OCI-LY3 (cell line): ENCODE measurements at regions not wholly inside any gene's neighbourhood (a gene's known extent, or its start where the extent isn't known, plus 50 kb on each side); places are given as distances from the start of the nearest gene placed in this dataset.

Experiments used
- H2AFZ ChIP-seq: fragments of 200-600, 300-600 bp; shearing (Covaris generic); 2 replicates; pipeline ENCODE4 v1.6.0; 2014; ENCODE audit warnings: antibody characterized with exemption, low read depth, low read length
- H3K27ac ChIP-seq: fragments of 200-600, 300-600 bp; sonication (generic); 2 replicates; pipeline ENCODE4 v1.5.1; 2014; ENCODE audit warnings: mild to moderate bottlenecking, low read length, moderate library complexity, mixed read lengths
- H3K27me3 ChIP-seq: fragments of 200-600, 300-600 bp; sonication (generic); 2 replicates; pipeline ENCODE4 v1.6.1; 2014; ENCODE audit warnings: low read depth, low read length, mixed read lengths
- H3K36me3 ChIP-seq: fragments of 200-600, 300-600 bp; sonication (generic); replicated peaks from 2 replicates; pipeline ENCODE3; 2014; ENCODE audit warnings: low read depth, low read length, mixed read lengths
- H3K4me1 ChIP-seq: fragments of 300-600, 200-600 bp; sonication (generic); 2 replicates; pipeline ENCODE4 v1.6.1; 2014; ENCODE audit warnings: low read length, mixed read lengths
- H3K4me2 ChIP-seq: fragments of 200-600, 300-600 bp; sonication (generic); 2 replicates; pipeline ENCODE4 v1.6.1; 2014; ENCODE audit warnings: low read length, mixed read lengths
- H3K4me3 ChIP-seq: fragments of 300-600, 200-600 bp; sonication (generic); 2 replicates; pipeline ENCODE4 v1.5.1; 2014; ENCODE audit warnings: antibody characterized with exemption, mild to moderate bottlenecking, low read length, moderate library complexity
- H3K79me2 ChIP-seq: fragments of 300-600, 200-600 bp; shearing (Covaris generic); 2 replicates; pipeline ENCODE4 v1.6.1; 2014; ENCODE audit warnings: mild to moderate bottlenecking, low read length, mixed read lengths
- H3K9ac ChIP-seq: fragments of 300-600, 200-600 bp; shearing (Covaris generic); 2 replicates; pipeline ENCODE4 v1.6.0; 2014; ENCODE audit warnings: mild to moderate bottlenecking, low read length, moderate library complexity
- H3K9me3 ChIP-seq: fragments of 200-600, 300-600 bp; shearing (Covaris generic); 2 replicates; pipeline ENCODE4 v1.6.1; 2014; ENCODE audit warnings: low read length, mixed read lengths; ENCODE audit not compliant: insufficient read depth
- H4K20me1 ChIP-seq: fragments of 200-600, 300-600 bp; sonication (generic); 2 replicates; pipeline ENCODE4 v1.6.1; 2016; ENCODE audit warnings: low read length, mixed read lengths; ENCODE audit not compliant: insufficient read depth
- CTCF ChIP-seq: fragments of 200-600, 300-600 bp; sonication (generic); IDR thresholded peaks from 2 replicates; pipeline ENCODE4 v1.5.1; 2014; ENCODE audit warnings: antibody characterized with exemption, low read length, low read depth
- EZH2phosphoT487 ChIP-seq: fragments of 200-600 bp; shearing (Covaris generic); IDR thresholded peaks from 2 replicates; pipeline ENCODE4 v1.6.1; 2018; ENCODE audit warnings: antibody characterized with exemption, mixed run types, low read depth

- no peak for TF ChIP-seq CTCF
- TF ChIP-seq EZH2phosphoT487: no peak
- H3K79me2 ChIP-seq: no peaks in the 10 kb centered on the region
- H3K4me1 ChIP-seq: peaks cover 6% of the 10 kb centered on the region; the same call in 1 of the 2 replicates
- H2AFZ ChIP-seq: no peak overlapping the region
- no peaks in the 10 kb centered on the region for H4K20me1 ChIP-seq
- H3K9me3 ChIP-seq: no peaks in the 10 kb centered on the region
- H3K9ac ChIP-seq: no peak overlapping the region
- no peak overlapping the region for H3K4me3 ChIP-seq
- no peak overlapping the region for H3K27ac ChIP-seq
- H3K27me3 ChIP-seq: no peaks in the 10 kb centered on the region
- no peaks in the 10 kb centered on the region for H3K36me3 ChIP-seq
- H3K4me2 ChIP-seq: no peak overlapping the region
Measured at GRCh38 chr1:82542766-82543165, 742.0 kb downstream of the ADGRL2 start.

GRCh38 chr1:82542141-82542540 is 741.4 kb downstream of the ADGRL2 start:
- Histone ChIP-seq H3K79me2 (no peaks in the 10 kb centered on the region), H3K27me3 (no peaks in the 10 kb centered on the region), H4K20me1 (no peaks in the 10 kb centered on the region), H3K36me3 (no peaks in the 10 kb centered on the region), H3K4me1 (peaks cover 6% of the 10 kb centered on the region; the same call in 1 of the 2 replicates), H3K27ac (no peak overlapping the region), H3K4me2 (no peak overlapping the region), H3K9ac (no peak overlapping the region), H2AFZ (no peak overlapping the region), H3K4me3 (no peak overlapping the region), H3K9me3 (no peaks in the 10 kb centered on the region)
- TF ChIP-seq CTCF (no peak), EZH2phosphoT487 (no peak)

DNA sequence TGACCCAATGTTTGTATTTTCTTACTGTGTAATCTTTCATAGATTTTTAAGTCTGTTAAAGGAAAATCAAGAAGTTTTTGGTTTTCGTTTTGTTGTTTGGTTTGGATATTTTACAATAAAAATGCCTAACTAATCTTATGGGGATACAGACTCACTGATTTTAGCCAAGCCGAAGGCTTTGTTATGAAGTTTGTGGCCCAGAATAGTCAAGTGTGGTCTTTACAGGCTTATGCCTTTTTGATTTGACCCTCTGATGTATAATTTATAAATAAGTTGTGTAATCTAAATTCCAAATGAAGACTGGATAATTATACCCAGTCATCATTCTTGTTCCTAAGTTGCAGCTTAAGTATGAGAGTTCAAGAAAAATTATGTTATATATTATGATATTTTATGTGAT is 739.3 kb downstream of the ADGRL2 start:
- no peaks in the 10 kb centered on the region for H4K20me1 ChIP-seq
- H2AFZ ChIP-seq: no peak overlapping the region
- TF ChIP-seq CTCF (no peak), EZH2phosphoT487 (no peak)
- no peaks in the 10 kb centered on the region for H3K36me3 ChIP-seq
- H3K27ac ChIP-seq: no peak overlapping the region
- H3K27me3 ChIP-seq: no peaks in the 10 kb centered on the region
- peaks cover 6% of the 10 kb centered on the region; the same call in 1 of the 2 replicates for H3K4me1 ChIP-seq
- H3K9ac ChIP-seq: no peak overlapping the region
- H3K4me3 ChIP-seq: no peak overlapping the region
- no peaks in the 10 kb centered on the region for H3K79me2 ChIP-seq
- H3K9me3 ChIP-seq: no peaks in the 10 kb centered on the region
- H3K4me2 ChIP-seq: no peak overlapping the region

GRCh38 chr1:82538876-82539275 is 738.1 kb downstream of the ADGRL2 start:
- Histone ChIP-seq H2AFZ (no peak overlapping the region), H3K9me3 (no peaks in the 10 kb centered on the region), H3K9ac (no peak overlapping the region), H3K36me3 (no peaks in the 10 kb centered on the region), H3K4me3 (no peak overlapping the region), H3K4me2 (no peak overlapping the region), H3K27ac (no peak overlapping the region), H3K4me1 (peaks cover 6% of the 10 kb centered on the region; the same call in 1 of the 2 replicates), H3K27me3 (no peaks in the 10 kb centered on the region), H3K79me2 (no peaks in the 10 kb centered on the region), H4K20me1 (no peaks in the 10 kb centered on the region)
- TF ChIP-seq EZH2phosphoT487 (no peak), CTCF (no peak)
